B cell (primary cell): ENCODE measurements at regions not wholly inside any gene's neighbourhood (a gene's known extent, or its start where the extent isn't known, plus 50 kb on each side); places are given as distances from the start of the nearest gene placed in this dataset.

Experiments
- ATAC-seq: fragments of 200-7000 bp; cut with Tn5 transposase; one replicate; pipeline ENCODE4 v1.10.0; 2021; ENCODE audit warnings: low read depth, mild to moderate bottlenecking, moderate number of reproducible peaks, moderate library complexity
- CTCF ChIA-PET: fragments of 350-600 bp; sonication (Branson Sonifier 250); formaldehyde crosslinking; loops from one replicate; lab custom pipeline; 2021; ENCODE audit warnings: antibody characterized with exemption, inconsistent platforms; lab: Charles Lee
- POLR2A ChIA-PET: fragments of 350-600 bp; sonication (Branson Sonifier 250); formaldehyde crosslinking; loops from one replicate; lab custom pipeline; 2021; ENCODE audit warnings: antibody characterized with exemption; lab: Charles Lee
- DNase-seq: peaks from one replicate; pipeline ENCODE4 v3.0.0; 2013
- H2AFZ ChIP-seq: 2 replicates; pipeline ENCODE4 v1.6.1; 2012; ENCODE audit warnings: mild to moderate bottlenecking, low read depth, low read length; ENCODE audit not compliant: insufficient read depth, poor library complexity, severe bottlenecking
- H3K27ac ChIP-seq, 2 donors: 1 replicate in 1 of 2; 2 replicates in 1 of 2; pipeline ENCODE4 v1.5.1; 2012 to 2013; ENCODE audit warnings: low read length in 2 of 2, mild to moderate bottlenecking in 2 of 2, moderate library complexity in 1 of 2
- H3K27me3 ChIP-seq, 4 experiments: fragments of 200-600 bp in 1 of 4; sonication (generic) in 1 of 4; replicated peaks in 1 of 4; 1 replicate in 2 of 4; 2 replicates in 2 of 4; pipeline versions ENCODE4 v1.6.1 to v1.7.0; 2013 to 2016; ENCODE audit warnings: low read length in 3 of 4, mild to moderate bottlenecking in 2 of 4, mixed read lengths in 1 of 4, moderate library complexity in 1 of 4; ENCODE audit not compliant: insufficient read depth in 4 of 4, control insufficient read depth in 3 of 4; ENCODE audit errors: control extremely low read depth in 1 of 4
- H3K36me3 ChIP-seq, 2 experiments: replicated peaks in 1 of 2; 1 replicate in 1 of 2; 2 replicates in 1 of 2; pipeline versions ENCODE4 v1.6.1 to v1.7.1; 2013; ENCODE audit warnings: low read length in 1 of 2; ENCODE audit not compliant: insufficient read depth in 2 of 2, control insufficient read depth in 1 of 2; ENCODE audit errors: control extremely low read depth in 1 of 2, extremely low read depth in 1 of 2
- H3K4me1 ChIP-seq, 2 donors: fragments of 200-600 bp in 1 of 2; sonication (generic) in 1 of 2; 1 replicate in 1 of 2; 2 replicates in 1 of 2; pipeline versions ENCODE4 v1.5.1 to v1.6.1; 2013 to 2017; ENCODE audit warnings: low read length in 2 of 2; ENCODE audit not compliant: control insufficient read depth in 2 of 2, insufficient read depth in 2 of 2
- H3K4me2 ChIP-seq: replicated peaks from 2 replicates; pipeline ENCODE3; 2012; ENCODE audit warnings: mild to moderate bottlenecking, low read depth, low read length; ENCODE audit not compliant: poor library complexity, severe bottlenecking
- H3K4me3 ChIP-seq, 5 experiments: fragments of 200-600 bp in 1 of 5; sonication (generic) in 1 of 5; 1 replicate in 3 of 5; 2 replicates in 2 of 5; pipeline versions ENCODE4 v1.5.1 to v1.7.0; 2011 to 2016; ENCODE audit warnings: low read length in 4 of 5, mild to moderate bottlenecking in 4 of 5, low read depth in 2 of 5, control low read depth in 1 of 5, moderate library complexity in 1 of 5; ENCODE audit not compliant: insufficient read depth in 1 of 5; ENCODE audit errors: control extremely low read depth in 1 of 5, extremely low read depth in 1 of 5
- H3K79me2 ChIP-seq: fragments of 200-600 bp; sonication (generic); one replicate; pipeline ENCODE4 v1.6.0; 2016; ENCODE audit warnings: low read length; ENCODE audit not compliant: control insufficient read depth, insufficient read depth
- H3K9ac ChIP-seq: fragments of 200-600 bp; sonication (generic); 2 replicates; pipeline ENCODE4 v1.6.1; 2017; ENCODE audit warnings: mild to moderate bottlenecking, low read length, moderate library complexity
- H3K9me3 ChIP-seq, 3 donors: one replicate each; pipeline versions ENCODE4 v1.6.1 to v1.7.1; 2013; ENCODE audit warnings: low read length in 2 of 3; ENCODE audit not compliant: control insufficient read depth in 2 of 3, insufficient read depth in 1 of 3; ENCODE audit errors: control extremely low read depth in 1 of 3
- H4K20me1 ChIP-seq: 2 replicates; pipeline ENCODE4 v1.6.0; 2012; ENCODE audit warnings: mild to moderate bottlenecking, low read length; ENCODE audit not compliant: insufficient read depth, control insufficient read depth, poor library complexity, severe bottlenecking
- H3K27ac Mint-ChIP-seq: one replicate; pipeline ENCODE4 v1.8.0; 2021; ENCODE audit warnings: mixed read lengths
- H3K27me3 Mint-ChIP-seq: one replicate; pipeline ENCODE4 v1.8.0; 2021; ENCODE audit warnings: mixed read lengths
- H3K4me1 Mint-ChIP-seq: one replicate; pipeline ENCODE4 v1.8.0; 2021; ENCODE audit warnings: mixed read lengths
- H3K4me3 Mint-ChIP-seq: one replicate; pipeline ENCODE4 v1.8.0; 2021; ENCODE audit warnings: mixed read lengths
- H3K9me3 Mint-ChIP-seq: one replicate; pipeline ENCODE4 v1.8.0; 2022; ENCODE audit warnings: mixed read lengths; ENCODE audit not compliant: insufficient read depth
- EZH2 ChIP-seq: IDR thresholded peaks from 2 replicates; pipeline ENCODE4 v1.6.1; 2012; ENCODE audit warnings: borderline replicate concordance, low read depth, mild to moderate bottlenecking, moderate library complexity, low read length; ENCODE audit not compliant: insufficient read depth, poor library complexity, severe bottlenecking
- WGBS: methylation state at CpG from one replicate; pipeline ENCODE4 v1.1.5; 2013; ENCODE audit warnings: missing lambda C conversion rate; ENCODE audit not compliant: insufficient coverage; 5-methylcytosine and 5-hydroxymethylcytosine counted together
- intact Hi-C: fragments of 100-400 bp; cut with micrococcal nuclease; formaldehyde crosslinking; loops from one replicate; pipeline ENCODE4 v1.10.0; 2022
- TF ChIP-seq, protein P1 (sequence below): fragments of 200-600 bp; IDR thresholded peaks from one replicate; pipeline ENCODE4 v1.8.0; 2022; ENCODE audit warnings: antibody characterized with exemption, mild to moderate bottlenecking

DNA sequence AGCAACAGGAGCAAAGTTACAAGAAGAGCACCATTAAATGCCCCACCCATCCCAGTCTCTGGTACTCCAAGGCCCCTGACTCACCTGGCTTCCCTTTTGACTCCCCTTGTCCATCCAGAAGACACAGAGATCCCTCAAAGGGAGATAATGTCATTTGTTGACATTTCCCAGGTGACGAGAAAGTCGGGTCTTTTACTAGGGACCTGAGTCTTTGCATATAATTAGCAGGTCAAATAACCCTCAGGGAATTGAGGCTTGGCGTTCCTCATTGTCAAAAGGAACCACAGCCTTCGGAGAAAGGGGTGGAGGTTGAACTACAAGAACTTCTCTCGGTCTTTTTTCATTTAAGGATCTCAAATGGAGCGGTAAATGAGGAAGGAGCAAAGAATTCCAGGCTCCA is 133.2 kb downstream of the PROX1 start:
- Mint-ChIP-seq H3K4me1 (no peaks in the 10 kb centered on the region), H3K9me3 (peaks cover 5% of the 10 kb centered on the region), H3K27ac (no peak overlapping the region), H3K27me3 (peaks cover 14% of the 10 kb centered on the region), H3K4me3 (no peak overlapping the region)
- H3K36me3 ChIP-seq: no peaks in the 10 kb centered on the region
- POLR2A ChIA-PET: no interaction called here
- WGBS: 80% methylated on average over 4 of the region's 6 CpGs
- H3K4me1 ChIP-seq: no peaks in the 10 kb centered on the region
- H3K9ac ChIP-seq: no peak overlapping the region
- DNase-seq (no peak), ATAC-seq (no peak)
- no peaks in the 10 kb centered on the region for H4K20me1 ChIP-seq
- no peak overlapping the region for H3K4me2 ChIP-seq
- peaks cover 0 to 3% (median 0%) of the 10 kb centered on the region in 4 experiments for H3K27me3 ChIP-seq
- TF ChIP-seq, protein P1, sequence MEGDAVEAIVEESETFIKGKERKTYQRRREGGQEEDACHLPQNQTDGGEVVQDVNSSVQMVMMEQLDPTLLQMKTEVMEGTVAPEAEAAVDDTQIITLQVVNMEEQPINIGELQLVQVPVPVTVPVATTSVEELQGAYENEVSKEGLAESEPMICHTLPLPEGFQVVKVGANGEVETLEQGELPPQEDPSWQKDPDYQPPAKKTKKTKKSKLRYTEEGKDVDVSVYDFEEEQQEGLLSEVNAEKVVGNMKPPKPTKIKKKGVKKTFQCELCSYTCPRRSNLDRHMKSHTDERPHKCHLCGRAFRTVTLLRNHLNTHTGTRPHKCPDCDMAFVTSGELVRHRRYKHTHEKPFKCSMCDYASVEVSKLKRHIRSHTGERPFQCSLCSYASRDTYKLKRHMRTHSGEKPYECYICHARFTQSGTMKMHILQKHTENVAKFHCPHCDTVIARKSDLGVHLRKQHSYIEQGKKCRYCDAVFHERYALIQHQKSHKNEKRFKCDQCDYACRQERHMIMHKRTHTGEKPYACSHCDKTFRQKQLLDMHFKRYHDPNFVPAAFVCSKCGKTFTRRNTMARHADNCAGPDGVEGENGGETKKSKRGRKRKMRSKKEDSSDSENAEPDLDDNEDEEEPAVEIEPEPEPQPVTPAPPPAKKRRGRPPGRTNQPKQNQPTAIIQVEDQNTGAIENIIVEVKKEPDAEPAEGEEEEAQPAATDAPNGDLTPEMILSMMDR: no peak
- TF ChIP-seq EZH2: no peak
- H3K79me2 ChIP-seq: no peaks in the 10 kb centered on the region
- CTCF ChIA-PET: no interaction called here
- H3K4me3 ChIP-seq: no peak overlapping the region
- intact Hi-C loops: loop anchor here (10.0 kb wide), 1 partner anchor 996 kb away; no protein-coding TSS in a partner anchor
- peaks cover 0 to 14% (median 6%) of the 10 kb centered on the region in 3 donors for H3K9me3 ChIP-seq
- H3K27ac ChIP-seq: no peak overlapping the region
- no peak overlapping the region for H2AFZ ChIP-seq

DNA sequence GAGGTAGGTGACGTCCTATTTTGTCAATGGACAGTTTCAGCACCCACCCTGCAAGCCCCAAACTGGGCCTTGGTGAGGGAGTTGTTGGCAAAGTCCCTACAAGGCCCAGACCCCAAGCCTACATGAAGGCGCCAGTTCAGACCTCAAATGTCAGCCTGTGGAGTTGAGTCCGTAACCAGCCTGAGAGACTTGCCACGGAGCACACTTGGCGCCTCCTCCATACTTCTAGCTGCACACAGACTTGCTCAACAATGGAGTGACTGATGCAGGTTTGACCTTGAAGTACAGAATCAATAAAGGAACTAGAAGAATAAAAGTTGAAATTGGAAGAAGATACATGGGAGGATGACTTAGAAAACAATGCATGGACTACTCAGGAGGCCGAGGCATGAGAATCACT is 134.3 kb downstream of the PROX1 start:
- Histone ChIP-seq H4K20me1 (no peaks in the 10 kb centered on the region), H3K4me1 (no peaks in the 10 kb centered on the region), H3K27ac (no peak overlapping the region), H2AFZ (no peak overlapping the region), H3K9me3 (peaks cover 0 to 14% (median 6%) of the 10 kb centered on the region in 3 donors), H3K27me3 (peaks cover 0 to 3% (median 0%) of the 10 kb centered on the region in 4 experiments), H3K79me2 (no peaks in the 10 kb centered on the region), H3K4me3 (no peak overlapping the region), H3K36me3 (no peaks in the 10 kb centered on the region), H3K4me2 (no peak overlapping the region), H3K9ac (no peak overlapping the region)
- intact Hi-C loops: loop anchor here (10.0 kb wide), 1 partner anchor 997 kb away; no protein-coding TSS in a partner anchor
- Mint-ChIP-seq H3K4me3 (no peak overlapping the region), H3K4me1 (no peaks in the 10 kb centered on the region), H3K27ac (no peak overlapping the region), H3K27me3 (peaks cover 14% of the 10 kb centered on the region), H3K9me3 (peaks cover 3% of the 10 kb centered on the region)
- ATAC-seq (no peak), DNase-seq (no peak)
- POLR2A ChIA-PET: no interaction called here
- TF ChIP-seq EZH2: no peak
- TF ChIP-seq, protein P1: no peak
- CTCF ChIA-PET: no interaction called here
- WGBS: 98% methylated on average over 3 of the region's 6 CpGs
